HG02642 (cell line): ENCODE measurements at regions not wholly inside any gene's neighbourhood (a gene's known extent, or its start where the extent isn't known, plus 50 kb on each side); places are given as distances from the start of the nearest gene placed in this dataset.
"Not testable (repeated sequence)": the region's sequence is repeated elsewhere in the genome, so short reads cannot be mapped to it uniquely, and the experiment has no call there.

Experiments
- ATAC-seq: cut with Tn5 transposase; IDR thresholded peaks from one replicate; pipeline ENCODE4 v1.9.1; 2021; ENCODE audit warnings: mild to moderate bottlenecking; ENCODE audit not compliant: unreplicated experiment, poor library complexity

DNA sequence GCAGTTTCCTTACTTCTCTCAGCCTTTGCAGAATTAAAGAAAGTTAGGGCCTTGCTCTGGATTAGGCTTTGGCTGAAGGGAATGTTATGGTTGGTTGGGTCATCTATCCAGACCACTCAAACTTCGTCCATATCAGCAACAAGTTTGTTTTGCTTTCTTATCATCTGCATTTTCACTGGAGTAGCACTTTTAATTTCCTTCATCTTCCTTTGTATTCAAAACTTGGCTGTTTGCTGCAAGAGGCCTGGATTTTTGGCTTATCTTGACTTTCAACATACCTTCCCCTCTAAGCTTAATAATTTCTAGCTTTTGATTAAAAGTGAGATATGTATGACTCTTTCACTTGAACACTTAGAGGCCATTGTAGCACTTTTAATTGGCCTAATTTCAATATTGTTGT lies 126.7 kb upstream of the CENPE start:
- no peak for ATAC-seq

GRCh38 chr4:103318327-103318726 lies 120.2 kb upstream of the CENPE start:
- no peak for ATAC-seq

GRCh38 chr4:103308248-103308561 lies 110.1 kb upstream of the CENPE start:
- no peak for ATAC-seq

DNA sequence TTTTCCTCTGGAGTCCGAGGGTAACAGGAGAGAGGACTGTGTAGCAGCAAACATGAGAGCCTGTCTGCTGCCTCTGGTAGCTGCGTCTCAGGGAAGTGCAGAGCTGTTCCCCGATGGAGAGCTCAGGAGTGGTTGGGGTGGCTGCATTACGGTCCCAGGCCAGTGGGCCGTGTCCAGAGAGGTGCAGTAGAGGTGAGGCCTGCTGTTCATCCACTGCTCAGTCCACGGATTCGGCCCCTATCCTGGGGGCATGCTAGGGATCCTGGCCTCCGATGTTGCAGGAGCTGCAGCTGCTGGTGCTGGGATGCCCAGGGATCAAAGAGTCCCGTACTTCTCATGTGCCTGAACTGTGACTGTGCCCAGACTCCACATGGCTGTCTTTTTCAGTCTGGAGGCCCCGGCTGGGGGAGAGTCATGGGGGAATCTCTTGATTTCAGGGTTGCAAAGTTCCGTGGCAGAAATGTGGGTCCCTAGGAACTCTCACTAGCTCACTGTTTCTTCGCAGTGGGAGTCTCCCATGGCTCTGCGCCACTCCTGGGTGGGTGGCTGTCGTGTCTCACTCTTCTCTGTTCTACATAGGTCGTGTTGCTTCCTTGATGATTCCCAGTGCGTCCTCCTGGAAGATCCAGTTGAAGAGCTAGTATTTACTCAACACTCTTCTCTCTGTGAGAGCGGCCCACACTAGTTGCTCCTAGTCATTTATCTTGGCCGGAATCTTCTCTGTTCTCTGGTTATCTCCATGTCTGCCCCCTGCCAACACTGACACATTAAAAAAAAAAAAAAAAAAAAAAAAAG lies 109.5 kb upstream of the CENPE start:
- ATAC-seq = no peak

GRCh38 chr4:103306870-103307375 lies 108.8 kb upstream of the CENPE start:
- ATAC-seq = no peak

DNA sequence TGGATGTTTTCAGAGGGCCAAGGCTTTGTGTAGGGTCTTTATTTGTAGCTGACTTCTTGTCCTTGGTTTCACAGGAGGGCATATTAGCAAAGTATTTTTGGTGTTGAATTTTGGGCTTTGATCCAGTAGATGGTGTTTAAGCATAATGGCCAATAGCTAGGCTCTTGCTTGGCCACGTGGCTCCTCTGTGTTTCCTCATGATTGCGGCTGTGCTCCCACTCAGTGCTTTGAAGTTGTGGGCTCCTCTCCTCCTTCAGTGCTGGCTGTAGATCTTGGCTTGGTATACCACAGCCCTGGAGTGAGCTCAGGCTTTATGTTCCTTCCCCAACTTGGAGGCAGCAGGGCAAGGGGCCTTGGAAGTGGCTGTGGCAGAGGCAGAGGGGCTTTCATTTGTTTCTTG lies 107.2 kb upstream of the CENPE start:
- no peak for ATAC-seq

GRCh38 chr4:103303011-103303410 lies 104.9 kb upstream of the CENPE start:
- ATAC-seq = no peak

DNA sequence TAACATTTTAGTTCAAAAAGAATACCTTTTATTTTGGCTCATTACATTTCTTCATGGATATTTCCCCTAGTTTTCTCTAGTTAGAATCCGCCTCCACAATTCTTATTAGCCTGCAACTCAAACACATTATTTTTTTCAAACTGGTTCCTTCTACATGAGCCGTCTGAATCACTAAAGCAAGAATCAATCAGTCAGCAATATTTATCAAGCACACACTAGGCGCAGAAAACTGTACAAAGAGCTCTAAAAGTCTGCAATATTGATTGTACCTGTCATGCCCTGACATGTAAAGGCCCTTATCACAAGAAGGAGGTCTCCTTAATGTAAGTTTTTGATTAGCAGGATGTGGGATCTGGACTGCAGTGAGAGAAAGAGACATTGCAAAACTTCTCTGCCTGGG lies 94.8 kb upstream of the CENPE start:
- no peak for ATAC-seq

DNA sequence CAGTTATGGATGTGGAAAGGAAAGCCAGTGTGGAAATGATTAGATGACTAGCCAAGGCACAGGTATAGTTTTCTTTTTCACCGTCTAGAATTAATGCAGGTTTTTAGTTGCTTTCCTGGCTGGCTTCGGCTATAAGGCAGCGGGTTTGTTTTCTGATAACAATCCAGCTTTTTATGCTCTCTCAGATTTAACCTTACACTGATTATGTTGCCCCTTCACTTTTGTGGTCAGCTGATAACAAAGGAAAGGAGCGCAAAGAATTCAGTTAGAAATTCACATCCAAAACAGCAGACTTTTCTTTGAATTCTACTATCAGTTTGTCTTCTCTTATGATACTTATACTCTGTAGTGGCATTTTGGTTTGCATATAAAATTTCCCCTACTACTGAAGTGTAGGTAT lies 94.2 kb upstream of the CENPE start:
- ATAC-seq = no peak

DNA sequence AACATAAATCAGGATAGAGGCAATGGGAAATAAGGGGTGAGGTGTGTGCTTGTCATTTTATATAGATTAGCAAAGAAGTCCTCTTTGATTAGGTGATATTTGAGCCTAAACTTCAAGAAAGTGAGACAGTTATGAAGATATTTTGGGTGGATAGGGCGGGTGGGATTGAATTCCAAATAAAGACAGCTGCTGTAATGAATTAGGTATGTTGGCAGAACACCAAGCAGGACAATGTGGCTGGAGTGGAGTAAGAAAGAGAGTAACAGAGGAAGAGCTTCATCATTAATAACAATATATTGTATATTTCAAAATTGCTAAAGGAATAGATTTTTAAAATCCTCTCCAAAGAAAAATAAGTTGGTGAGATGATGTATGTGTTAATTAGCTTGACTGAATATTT lies 91.0 kb upstream of the CENPE start:
- no peak for ATAC-seq

DNA sequence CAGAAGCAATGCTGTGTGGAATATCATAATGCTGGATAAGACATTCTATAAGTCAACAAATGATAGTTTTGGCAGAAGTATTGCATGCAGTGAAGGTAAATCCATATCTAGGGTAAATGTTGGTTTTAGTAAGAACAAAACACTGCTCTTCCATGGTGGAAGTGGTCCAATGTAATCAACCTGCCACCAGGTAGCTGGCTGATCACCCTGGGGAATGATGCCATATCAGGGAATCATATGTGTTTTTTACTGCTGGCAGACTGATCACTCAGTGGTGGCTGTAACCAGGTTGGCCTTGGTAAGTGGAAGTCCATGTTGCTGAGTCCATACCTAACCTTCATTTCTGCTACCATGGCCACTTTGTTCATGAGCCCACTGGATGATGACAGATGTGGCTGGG lies 74.0 kb upstream of the CENPE start:
- no peak for ATAC-seq

GRCh38 chr4:103268746-103269145 lies 70.6 kb upstream of the CENPE start:
- ATAC-seq = no peak

- ATAC-seq = no peak
These were observed 66.8 kb upstream of the CENPE start for GRCh38 chr4:103264905-103265304.

DNA sequence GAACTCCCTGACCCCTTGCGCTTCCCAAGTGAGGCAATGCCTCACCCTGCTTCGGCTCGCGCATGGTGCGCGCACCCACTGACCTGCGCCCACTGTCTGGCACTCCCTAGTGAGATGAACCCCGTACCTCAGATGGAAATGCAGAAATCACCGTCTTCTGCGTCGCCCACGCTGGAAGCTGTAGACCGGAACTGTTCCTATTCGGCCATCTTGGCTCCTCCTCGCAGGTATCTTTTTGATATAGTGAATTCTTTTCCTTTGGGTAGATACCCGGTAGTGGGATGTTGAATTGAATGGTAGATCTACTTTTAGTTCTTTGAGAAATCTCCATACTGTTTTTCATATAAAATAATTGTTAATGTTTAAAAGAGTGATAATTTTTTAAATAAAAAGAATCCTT lies 57.9 kb upstream of the CENPE start:
- not testable (repeated sequence) for ATAC-seq
